Effector memory CD8-positive, alpha-beta T cell (primary cell): ENCODE measurements at regions not wholly inside any gene's neighbourhood (a gene's known extent, or its start where the extent isn't known, plus 50 kb on each side); places are given as distances from the start of the nearest gene placed in this dataset.

Source experiments
- ATAC-seq: fragments of 150-1000 bp; cut with Tn5 transposase; replicated peaks from 2 replicates; pipeline ENCODE4 v1.10.0; 2021; ENCODE audit warnings: mild to moderate bottlenecking, moderate library complexity
- DNase-seq, 3 experiments: peaks; one replicate each; pipeline ENCODE4 v3.0.0; 2021
- H3K27ac Mint-ChIP-seq, 2 donors: one replicate each; pipeline ENCODE4 v1.8.0; 2022; ENCODE audit warnings: mild to moderate bottlenecking in 2 of 2, mixed read lengths in 2 of 2, moderate library complexity in 2 of 2
- H3K27me3 Mint-ChIP-seq, 2 donors: one replicate each; pipeline ENCODE4 v1.8.0; 2022; ENCODE audit warnings: mixed read lengths in 2 of 2
- H3K36me3 Mint-ChIP-seq: one replicate; pipeline ENCODE4 v1.8.0; 2022; ENCODE audit warnings: mild to moderate bottlenecking, moderate library complexity, mixed read lengths; ENCODE audit not compliant: insufficient read depth
- H3K4me1 Mint-ChIP-seq, 2 donors: one replicate each; pipeline ENCODE4 v1.8.0; 2022; ENCODE audit warnings: low read depth in 2 of 2, mixed read lengths in 2 of 2
- H3K4me3 Mint-ChIP-seq, 2 donors: one replicate each; pipeline ENCODE4 v1.8.0; 2022; ENCODE audit warnings: mild to moderate bottlenecking in 2 of 2, mixed read lengths in 2 of 2, moderate library complexity in 2 of 2
- H3K9me3 Mint-ChIP-seq, 2 donors: one replicate each; pipeline ENCODE4 v1.8.0; 2022; ENCODE audit warnings: mixed read lengths in 2 of 2

DNA sequence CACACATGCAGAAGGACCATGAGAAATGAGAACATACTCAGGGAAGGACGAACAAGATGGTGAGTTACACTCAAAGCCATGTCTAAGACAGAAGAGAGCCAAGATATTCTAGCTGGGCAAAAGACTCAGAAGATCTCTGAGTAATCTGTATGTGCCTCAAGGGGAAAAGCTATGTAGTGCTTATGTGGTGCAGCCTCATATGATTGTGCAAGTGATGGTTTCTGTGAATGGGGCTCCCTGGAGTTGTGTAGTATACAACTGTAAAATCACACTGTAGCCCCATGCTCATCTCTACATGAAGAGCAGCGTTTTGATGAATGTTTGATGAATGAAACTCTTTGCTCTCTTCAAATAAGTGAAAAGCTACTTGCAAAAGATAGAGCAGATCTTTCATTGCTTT, 57.5 kb downstream of the OSR1 start:
- H3K4me1 Mint-ChIP-seq: no peaks in the 10 kb centered on the region

GRCh38 chr2:19299522-19299921, 58.9 kb downstream of the OSR1 start:
- no peak overlapping the region for H3K4me3 Mint-ChIP-seq
- no peaks in the 10 kb centered on the region for H3K36me3 Mint-ChIP-seq
- peaks cover 0 to 14% of the 10 kb centered on the region in 2 donors for H3K27me3 Mint-ChIP-seq
- no peak for ATAC-seq
- H3K9me3 Mint-ChIP-seq: no peaks in the 10 kb centered on the region
- H3K4me1 Mint-ChIP-seq: no peaks in the 10 kb centered on the region
- no peak for DNase-seq
- no peak overlapping the region for H3K27ac Mint-ChIP-seq

More for the DNA sequence above, 57.5 kb downstream of the OSR1 start:
- Mint-ChIP-seq H3K9me3 (no peaks in the 10 kb centered on the region), H3K27ac (no peak overlapping the region), H3K27me3 (peaks cover 0 to 14% of the 10 kb centered on the region in 2 donors), H3K36me3 (no peaks in the 10 kb centered on the region), H3K4me3 (no peak overlapping the region)
- no peak for DNase-seq
- ATAC-seq: no peak

DNA sequence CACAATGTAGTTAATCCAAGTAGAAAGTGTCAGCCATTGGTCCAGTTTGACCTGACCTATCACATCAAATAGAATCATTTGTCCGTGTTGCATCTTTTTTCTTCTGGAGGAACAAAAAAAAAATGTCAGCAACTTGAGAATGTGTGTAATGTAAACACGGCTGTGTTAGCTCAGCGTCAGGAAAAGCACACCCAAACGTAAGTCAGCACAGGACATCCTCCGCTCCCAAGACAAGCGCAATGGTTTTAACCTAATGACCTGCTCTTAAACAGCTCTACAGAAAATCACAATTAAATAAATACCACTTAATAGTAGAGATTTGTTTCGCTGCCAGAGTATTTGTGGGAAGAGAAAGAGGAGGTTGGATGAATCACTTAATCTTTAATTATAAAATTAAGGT, 59.4 kb downstream of the OSR1 start:
- no peak for ATAC-seq
- H3K27ac Mint-ChIP-seq: no peak overlapping the region
- H3K36me3 Mint-ChIP-seq: no peaks in the 10 kb centered on the region
- no peaks in the 10 kb centered on the region for H3K4me1 Mint-ChIP-seq
- no peak for DNase-seq
- H3K4me3 Mint-ChIP-seq: no peak overlapping the region
- no peaks in the 10 kb centered on the region for H3K9me3 Mint-ChIP-seq
- peaks cover 0 to 14% of the 10 kb centered on the region in 2 donors for H3K27me3 Mint-ChIP-seq

DNA sequence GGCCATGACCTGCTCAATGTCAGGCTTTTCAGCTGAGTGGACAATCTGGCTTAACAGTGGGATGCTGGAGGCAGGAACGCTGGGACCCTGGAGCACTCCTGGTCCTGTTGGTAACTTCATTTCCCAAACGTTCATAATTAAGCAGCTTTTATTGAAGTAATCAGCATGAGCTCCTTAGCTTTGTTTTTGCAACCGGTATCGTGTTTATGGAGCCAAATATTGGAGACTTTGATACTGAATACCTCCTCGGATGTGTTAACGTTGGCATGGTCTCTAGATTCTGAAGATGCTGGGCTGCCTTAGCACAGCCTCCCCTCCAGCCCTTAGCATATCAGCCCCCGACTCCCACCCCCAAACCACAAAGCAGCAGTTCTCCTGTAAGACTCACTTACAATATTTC, 60.7 kb downstream of the OSR1 start:
- H3K4me1 Mint-ChIP-seq: no peaks in the 10 kb centered on the region
- DNase-seq: no peak
- no peak overlapping the region for H3K27ac Mint-ChIP-seq
- H3K27me3 Mint-ChIP-seq: peaks cover 0 to 14% of the 10 kb centered on the region in 2 donors
- H3K4me3 Mint-ChIP-seq: no peak overlapping the region
- no peak for ATAC-seq
- H3K36me3 Mint-ChIP-seq: no peaks in the 10 kb centered on the region
- H3K9me3 Mint-ChIP-seq: no peaks in the 10 kb centered on the region

GRCh38 chr2:19295998-19296502, 62.4 kb downstream of the OSR1 start:
- Mint-ChIP-seq H3K4me1 (peaks cover 4 to 8% of the 10 kb centered on the region in 2 donors), H3K4me3 (no peak overlapping the region), H3K27ac (no peak overlapping the region), H3K9me3 (no peaks in the 10 kb centered on the region), H3K27me3 (peaks cover 0 to 2% of the 10 kb centered on the region in 2 donors), H3K36me3 (no peaks in the 10 kb centered on the region)
- ATAC-seq (no peak), DNase-seq (no peak)

DNA sequence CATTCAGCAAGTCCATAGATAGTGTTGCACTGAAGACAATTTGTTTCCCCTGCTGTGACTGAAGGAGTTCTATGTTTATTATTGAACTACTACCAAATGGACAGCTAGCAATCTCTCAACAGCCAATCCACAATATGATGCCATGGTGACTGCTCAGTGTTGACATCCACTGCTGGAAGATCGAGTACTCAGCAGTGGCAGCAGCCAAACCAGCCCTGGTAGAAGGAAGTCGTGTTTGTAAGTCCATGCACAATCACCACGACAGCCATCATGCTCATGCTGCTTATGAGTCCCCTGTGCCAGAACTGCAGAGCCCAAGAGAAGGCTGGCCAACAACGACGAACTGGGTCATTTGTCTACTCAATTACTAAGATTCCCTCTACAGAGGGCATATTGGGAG, 66.4 kb downstream of the OSR1 start:
- Mint-ChIP-seq H3K36me3 (no peaks in the 10 kb centered on the region), H3K9me3 (no peaks in the 10 kb centered on the region), H3K27ac (peak overlapping the region in 1 of 2 donors; percentile 10), H3K4me3 (peak overlapping the region in 1 of 2 donors; percentile 37), H3K27me3 (no peaks in the 10 kb centered on the region), H3K4me1 (peaks cover 4 to 8% of the 10 kb centered on the region in 2 donors)
- ATAC-seq: no peak
- DNase-seq: no peak

DNA sequence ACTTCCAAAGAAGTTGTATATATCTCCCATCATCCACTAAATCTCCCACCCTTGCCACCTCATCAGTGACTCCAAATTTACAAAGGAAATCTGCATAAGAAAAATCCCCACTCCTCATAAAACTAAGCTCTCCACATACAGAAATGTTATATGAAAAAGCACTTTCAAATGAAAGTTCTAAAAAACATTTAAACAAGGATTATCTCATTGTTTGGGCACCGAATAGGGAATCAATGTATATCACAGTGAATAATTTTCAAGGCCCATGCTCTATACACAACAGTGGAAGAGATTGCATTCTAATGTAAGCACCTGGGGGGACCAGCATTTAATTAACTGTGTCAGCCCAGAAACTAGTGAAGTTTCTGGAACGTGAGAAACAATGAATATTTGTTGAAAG, 70.1 kb downstream of the OSR1 start:
- ATAC-seq (no peak), DNase-seq (no peak)
- H3K36me3 Mint-ChIP-seq: no peaks in the 10 kb centered on the region
- no peak overlapping the region for H3K27ac Mint-ChIP-seq
- H3K4me3 Mint-ChIP-seq: no peak overlapping the region
- H3K9me3 Mint-ChIP-seq: peaks cover 0 to 8% of the 10 kb centered on the region in 2 donors
- peaks cover 0 to 1% of the 10 kb centered on the region in 2 donors for H3K27me3 Mint-ChIP-seq
- peaks cover 4 to 8% of the 10 kb centered on the region in 2 donors for H3K4me1 Mint-ChIP-seq

DNA sequence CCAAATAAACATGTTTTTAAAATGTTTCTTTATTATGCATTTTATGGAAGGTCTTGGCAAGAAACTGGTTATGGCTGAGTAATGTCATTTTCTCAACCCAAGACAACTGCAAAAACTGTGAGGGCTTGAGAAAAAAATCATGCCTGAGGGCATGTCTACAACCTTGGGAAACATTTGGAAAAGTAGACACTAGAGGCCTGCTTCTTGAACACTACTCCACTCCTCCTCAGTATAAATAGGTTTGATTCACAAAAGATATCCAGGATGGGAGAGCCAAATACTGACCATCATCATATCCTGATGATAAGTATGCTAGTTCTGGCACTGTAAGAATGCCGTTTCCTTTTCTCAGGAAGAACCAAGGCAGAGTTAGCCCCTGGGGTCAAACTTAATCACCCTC, 71.1 kb downstream of the OSR1 start:
- no peak for DNase-seq
- Mint-ChIP-seq H3K36me3 (no peaks in the 10 kb centered on the region), H3K27me3 (peaks cover 7 to 9% of the 10 kb centered on the region in 2 donors), H3K27ac (no peak overlapping the region), H3K4me3 (no peak overlapping the region), H3K9me3 (peaks cover 3 to 8% of the 10 kb centered on the region in 2 donors), H3K4me1 (peaks cover 2 to 5% of the 10 kb centered on the region in 2 donors)
- ATAC-seq: no peak

DNA sequence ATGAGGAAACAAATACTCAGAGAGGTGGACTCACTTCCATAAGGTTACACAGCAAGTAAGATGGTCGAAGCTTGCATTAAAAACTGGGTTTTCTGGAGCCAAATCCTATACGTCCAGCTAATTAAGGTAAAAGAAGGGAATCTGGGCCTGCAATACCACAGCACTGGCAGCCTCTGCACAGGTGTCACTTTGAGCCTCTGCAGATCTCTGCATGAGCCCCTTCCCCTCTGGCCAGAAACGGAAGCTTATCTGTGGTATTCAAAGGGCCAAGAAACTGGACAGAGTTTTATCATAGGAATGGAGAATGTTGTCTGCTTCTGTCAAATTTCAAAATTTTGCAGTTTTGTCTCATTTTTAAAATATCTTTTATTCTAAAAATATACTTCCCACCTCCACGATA, 76.1 kb downstream of the OSR1 start:
- no peaks in the 10 kb centered on the region for H3K4me1 Mint-ChIP-seq
- H3K36me3 Mint-ChIP-seq: no peaks in the 10 kb centered on the region
- H3K27me3 Mint-ChIP-seq: peaks cover 7 to 18% of the 10 kb centered on the region in 2 donors
- ATAC-seq: no peak
- H3K4me3 Mint-ChIP-seq: no peak overlapping the region
- no peak for DNase-seq
- H3K27ac Mint-ChIP-seq: no peak overlapping the region
- peaks cover 6 to 21% of the 10 kb centered on the region in 2 donors for H3K9me3 Mint-ChIP-seq

GRCh38 chr2:19274439-19274838, 84.0 kb downstream of the OSR1 start:
- ATAC-seq: no peak
- no peaks in the 10 kb centered on the region for H3K27me3 Mint-ChIP-seq
- no peak for DNase-seq
- H3K4me1 Mint-ChIP-seq: no peaks in the 10 kb centered on the region
- peaks cover 2% of the 10 kb centered on the region for H3K36me3 Mint-ChIP-seq
- no peak overlapping the region for H3K4me3 Mint-ChIP-seq
- H3K9me3 Mint-ChIP-seq: peaks cover 0 to 7% of the 10 kb centered on the region in 2 donors
- no peak overlapping the region for H3K27ac Mint-ChIP-seq

- H3K27ac Mint-ChIP-seq: no peak overlapping the region
- peaks cover 2% of the 10 kb centered on the region for H3K36me3 Mint-ChIP-seq
- DNase-seq: no peak
- H3K27me3 Mint-ChIP-seq: no peaks in the 10 kb centered on the region
- peaks cover 0 to 6% of the 10 kb centered on the region in 2 donors for H3K9me3 Mint-ChIP-seq
- H3K4me1 Mint-ChIP-seq: no peaks in the 10 kb centered on the region
- no peak overlapping the region for H3K4me3 Mint-ChIP-seq
- ATAC-seq: no peak
Observed at GRCh38 chr2:19272941-19273470, 85.4 kb downstream of the OSR1 start.

GRCh38 chr2:19272039-19272438, 86.4 kb downstream of the OSR1 start:
- Mint-ChIP-seq H3K27me3 (no peaks in the 10 kb centered on the region), H3K27ac (no peak overlapping the region), H3K4me1 (no peaks in the 10 kb centered on the region), H3K36me3 (peaks cover 2% of the 10 kb centered on the region), H3K9me3 (no peaks in the 10 kb centered on the region), H3K4me3 (no peak overlapping the region)
- ATAC-seq: no peak
- DNase-seq: no peak

DNA sequence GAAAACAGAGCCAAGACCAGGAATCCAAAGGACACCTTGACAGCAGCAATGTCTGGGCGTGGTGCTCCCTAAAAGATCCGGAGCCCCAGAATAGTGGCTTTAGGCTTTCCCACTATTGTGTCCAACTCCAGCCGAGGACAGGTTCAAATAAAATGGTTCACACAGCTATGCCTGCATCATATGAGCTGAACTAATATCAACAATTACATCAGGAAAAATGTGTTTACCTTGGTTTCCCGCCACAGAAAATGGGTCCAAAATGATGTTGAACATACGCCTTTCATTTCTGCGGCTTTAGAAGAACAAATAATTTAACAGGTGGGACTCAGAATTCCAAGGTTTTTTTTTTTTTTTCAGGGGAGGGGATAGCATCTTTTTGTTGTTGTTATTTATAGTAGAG, 93.6 kb downstream of the OSR1 start:
- no peaks in the 10 kb centered on the region for H3K36me3 Mint-ChIP-seq
- no peak overlapping the region for H3K27ac Mint-ChIP-seq
- no peaks in the 10 kb centered on the region for H3K4me1 Mint-ChIP-seq
- H3K27me3 Mint-ChIP-seq: peaks cover 0 to 7% of the 10 kb centered on the region in 2 donors
- ATAC-seq (no peak), DNase-seq (no peak)
- H3K4me3 Mint-ChIP-seq: no peak overlapping the region
- H3K9me3 Mint-ChIP-seq: no peaks in the 10 kb centered on the region

- no peak overlapping the region for H3K4me3 Mint-ChIP-seq
- ATAC-seq: no peak
- H3K27me3 Mint-ChIP-seq: peaks cover 0 to 7% of the 10 kb centered on the region in 2 donors
- H3K36me3 Mint-ChIP-seq: no peaks in the 10 kb centered on the region
- peaks cover 0 to 6% of the 10 kb centered on the region in 2 donors for H3K9me3 Mint-ChIP-seq
- H3K4me1 Mint-ChIP-seq: no peaks in the 10 kb centered on the region
- H3K27ac Mint-ChIP-seq: peak overlapping the region in 1 of 2 donors; percentile 15
- DNase-seq: no peak
Observed at GRCh38 chr2:19262150-19262549, 96.3 kb downstream of the OSR1 start.
